ENCODE measurements at regions not wholly inside any gene's neighbourhood (a gene's known extent, or its start where the extent isn't known, plus 50 kb on each side); places are given as distances from the start of the nearest gene placed in this dataset.

GRCh38 chr4:16284050-16284449, 57.8 kb upstream of the TAPT1 start:
- Histone ChIP-seq H3K79me2 (ENCODE audit: control insufficient read depth, insufficient read depth, low read length) (no peaks in the 10 kb centered on the region), H3K4me2 (ENCODE audit: extremely low read depth, insufficient read depth, low read length) (no peak overlapping the region), H3K27ac (ENCODE audit: insufficient read depth, low read length) (no peak overlapping the region), H3K9me3 (ENCODE audit: control insufficient read depth, insufficient read depth, low read depth, low read length) (no peaks in the 10 kb centered on the region), H3K27me3 (ENCODE audit: control insufficient read depth, insufficient read depth, low read length) (no peaks in the 10 kb centered on the region), H3K4me3 (replicated peaks in 1 of 4; ENCODE audit: control extremely low read depth in 1 of 4, insufficient read depth in 1 of 4, low read depth in 3 of 4, low read length in 4 of 4) (no peak overlapping the region), H3K36me3 (ENCODE audit: control insufficient read depth, insufficient read depth, low read length) (no peaks in the 10 kb centered on the region), H3K4me1 (ENCODE audit: control insufficient read depth, extremely low read depth, insufficient read depth, low read length) (no peaks in the 10 kb centered on the region), H2AFZ (ENCODE audit: low read length) (no peak overlapping the region), H4K20me1 (ENCODE audit: control insufficient read depth, extremely low read depth, insufficient read depth, low read length) (no peaks in the 10 kb centered on the region), H3K9ac (ENCODE audit: insufficient read depth, low read length) (no peak overlapping the region)
- TF ChIP-seq CTCF (conservative IDR thresholded peaks at IDR 0.05 in 1 of 2, IDR thresholded peaks at IDR 0.05 in 1 of 2; ENCODE audit: low read depth in 1 of 2, low read length in 2 of 2) (no peak), EZH2 (IDR thresholded peaks at IDR 0.05; ENCODE audit: low read length, missing control alignments) (no peak)
- no peak for DNase-seq (ENCODE audit: low read depth in 2 of 2)

- Histone ChIP-seq H3K27ac (ENCODE audit: insufficient read depth, low read length) (no peak overlapping the region), H4K20me1 (ENCODE audit: control insufficient read depth, extremely low read depth, insufficient read depth, low read length) (no peaks in the 10 kb centered on the region), H3K79me2 (ENCODE audit: control insufficient read depth, insufficient read depth, low read length) (no peaks in the 10 kb centered on the region), H3K9ac (ENCODE audit: insufficient read depth, low read length) (no peak overlapping the region), H2AFZ (ENCODE audit: low read length) (no peak overlapping the region), H3K4me2 (ENCODE audit: extremely low read depth, insufficient read depth, low read length) (no peak overlapping the region), H3K27me3 (ENCODE audit: control insufficient read depth, insufficient read depth, low read length) (no peaks in the 10 kb centered on the region), H3K9me3 (ENCODE audit: control insufficient read depth, insufficient read depth, low read depth, low read length) (no peaks in the 10 kb centered on the region), H3K36me3 (ENCODE audit: control insufficient read depth, insufficient read depth, low read length) (no peaks in the 10 kb centered on the region), H3K4me3 (replicated peaks in 1 of 4; ENCODE audit: control extremely low read depth in 1 of 4, insufficient read depth in 1 of 4, low read depth in 3 of 4, low read length in 4 of 4) (no peak overlapping the region), H3K4me1 (ENCODE audit: control insufficient read depth, extremely low read depth, insufficient read depth, low read length) (no peaks in the 10 kb centered on the region)
- DNase-seq (ENCODE audit: low read depth in 2 of 2), result no peak
- TF ChIP-seq CTCF (conservative IDR thresholded peaks at IDR 0.05 in 1 of 2, IDR thresholded peaks at IDR 0.05 in 1 of 2; ENCODE audit: low read depth in 1 of 2, low read length in 2 of 2) (no peak), EZH2 (IDR thresholded peaks at IDR 0.05; ENCODE audit: low read length, missing control alignments) (no peak)
Observed at GRCh38 chr4:16278178-16278577, 51.9 kb upstream of the TAPT1 start.
